ENCODE measurements at regions not wholly inside any gene's neighbourhood (a gene's known extent, or its start where the extent isn't known, plus 50 kb on each side); places are given as distances from the start of the nearest gene placed in this dataset.
"Not testable (repeated sequence)": the region's sequence is repeated elsewhere in the genome, so short reads cannot be mapped to it uniquely, and the experiment has no call there.

GRCh38 chr5:25286319-25286718 is 641.5 kb upstream of the CDH10 start:
- no peak for TF ChIP-seq CTCF (conservative IDR thresholded peaks at IDR 0.05; ENCODE audit: control insufficient read depth, insufficient read depth, low read depth, low read length)
- H3K4me3 ChIP-seq (ENCODE audit: control insufficient read depth, low read depth, low read length) = no peak overlapping the region
- no peak for DNase-seq (ENCODE audit: low read depth)

- no peak for DNase-seq (ENCODE audit: low read depth)
- H3K4me3 ChIP-seq (ENCODE audit: control insufficient read depth, low read depth, low read length) = no peak overlapping the region
Observed at GRCh38 chr5:25285136-25285535, 640.4 kb upstream of the CDH10 start.

GRCh38 chr5:25263507-25263906 is 618.7 kb upstream of the CDH10 start:
- DNase-seq (ENCODE audit: low read depth); H3K4me3 ChIP-seq (ENCODE audit: control insufficient read depth, low read depth, low read length): not testable (repeated sequence)

More at GRCh38 chr5:25285136-25285535, 640.4 kb upstream of the CDH10 start:
- TF ChIP-seq CTCF (conservative IDR thresholded peaks at IDR 0.05; ENCODE audit: control insufficient read depth, insufficient read depth, low read depth, low read length) = no peak

GRCh38 chr5:25262221-25262620 is 617.4 kb upstream of the CDH10 start:
- no peak for DNase-seq (ENCODE audit: low read depth)
- TF ChIP-seq CTCF (conservative IDR thresholded peaks at IDR 0.05; ENCODE audit: control insufficient read depth, insufficient read depth, low read depth, low read length) = no peak

GRCh38 chr5:25255128-25255527 is 610.4 kb upstream of the CDH10 start:
- TF ChIP-seq CTCF (conservative IDR thresholded peaks at IDR 0.05; ENCODE audit: control insufficient read depth, insufficient read depth, low read depth, low read length) = no peak
- DNase-seq (ENCODE audit: low read depth) = no peak
- no peak overlapping the region for H3K4me3 ChIP-seq (ENCODE audit: control insufficient read depth, low read depth, low read length)

More at GRCh38 chr5:25262221-25262620, 617.4 kb upstream of the CDH10 start:
- H3K4me3 ChIP-seq (ENCODE audit: control insufficient read depth, low read depth, low read length) = no peak overlapping the region

- no peak for TF ChIP-seq CTCF (conservative IDR thresholded peaks at IDR 0.05; ENCODE audit: control insufficient read depth, insufficient read depth, low read depth, low read length)
- no peak for DNase-seq (ENCODE audit: low read depth)
- no peak overlapping the region for H3K4me3 ChIP-seq (ENCODE audit: control insufficient read depth, low read depth, low read length)
Observed at GRCh38 chr5:25241981-25242380, 597.2 kb upstream of the CDH10 start.

GRCh38 chr5:25238720-25239119 is 593.9 kb upstream of the CDH10 start:
- not testable (repeated sequence) for DNase-seq (ENCODE audit: low read depth)

GRCh38 chr5:25224316-25224982 is 579.7 kb upstream of the CDH10 start:
- no peak for TF ChIP-seq CTCF (conservative IDR thresholded peaks at IDR 0.05; ENCODE audit: control insufficient read depth, insufficient read depth, low read depth, low read length)
- DNase-seq (ENCODE audit: low read depth) = no peak
- H3K4me3 ChIP-seq (ENCODE audit: control insufficient read depth, low read depth, low read length) = no peak overlapping the region

More at GRCh38 chr5:25238720-25239119, 593.9 kb upstream of the CDH10 start:
- H3K4me3 ChIP-seq (ENCODE audit: control insufficient read depth, low read depth, low read length) = not testable (repeated sequence)

GRCh38 chr5:25199902-25200301 is 555.1 kb upstream of the CDH10 start:
- not testable (repeated sequence) for H3K4me3 ChIP-seq (ENCODE audit: control insufficient read depth, low read depth, low read length)

More at GRCh38 chr5:25199902-25200301, 555.1 kb upstream of the CDH10 start:
- DNase-seq (ENCODE audit: low read depth) = not testable (repeated sequence)

Measured in fibroblast of mammary gland (primary cell).